ENCODE measurements at regions not wholly inside any gene's neighbourhood (a gene's known extent, or its start where the extent isn't known, plus 50 kb on each side); places are given as distances from the start of the nearest gene placed in this dataset.
A peak's percentile ranks its signal among the peaks of the same experiment; 100 is the strongest.

DNA sequence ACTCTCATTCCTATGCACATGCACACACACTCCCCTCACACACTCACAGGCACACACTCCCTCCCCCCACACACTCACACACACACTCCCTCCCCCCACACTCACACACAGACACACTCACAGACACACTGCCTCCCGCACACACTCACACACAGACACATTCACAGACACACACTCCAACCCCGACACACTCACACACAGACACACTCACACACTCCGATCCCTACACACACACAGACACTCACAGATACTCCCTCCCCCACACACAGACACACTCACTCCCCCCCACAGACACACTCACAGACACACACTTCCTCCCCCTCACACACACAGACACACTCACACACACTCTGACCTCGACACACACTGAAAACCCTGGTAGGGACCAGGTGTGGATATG lies 176.2 kb downstream of the TFAP2C start:
- no peak for DNase-seq

DNA sequence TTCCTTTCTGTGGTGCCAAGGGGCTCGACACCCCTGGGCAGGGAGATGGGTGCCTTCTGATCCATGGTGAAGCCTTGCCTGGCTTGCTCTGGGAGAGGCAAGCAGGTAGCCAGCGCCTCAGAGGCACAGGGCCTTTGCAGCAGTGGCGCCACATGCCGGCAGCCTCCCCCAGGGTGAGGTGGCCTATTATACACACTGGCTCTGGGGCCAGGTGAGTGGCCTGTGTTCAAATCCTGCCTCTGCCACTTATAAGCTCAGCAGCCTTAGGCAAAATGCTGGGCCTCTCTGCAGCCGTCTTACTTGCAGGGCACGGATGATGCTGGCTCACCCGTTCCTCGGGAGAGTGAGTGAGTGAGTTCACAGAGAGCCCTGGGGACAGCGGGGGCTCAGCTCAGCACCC lies 176.9 kb downstream of the TFAP2C start:
- no peak for DNase-seq

DNA sequence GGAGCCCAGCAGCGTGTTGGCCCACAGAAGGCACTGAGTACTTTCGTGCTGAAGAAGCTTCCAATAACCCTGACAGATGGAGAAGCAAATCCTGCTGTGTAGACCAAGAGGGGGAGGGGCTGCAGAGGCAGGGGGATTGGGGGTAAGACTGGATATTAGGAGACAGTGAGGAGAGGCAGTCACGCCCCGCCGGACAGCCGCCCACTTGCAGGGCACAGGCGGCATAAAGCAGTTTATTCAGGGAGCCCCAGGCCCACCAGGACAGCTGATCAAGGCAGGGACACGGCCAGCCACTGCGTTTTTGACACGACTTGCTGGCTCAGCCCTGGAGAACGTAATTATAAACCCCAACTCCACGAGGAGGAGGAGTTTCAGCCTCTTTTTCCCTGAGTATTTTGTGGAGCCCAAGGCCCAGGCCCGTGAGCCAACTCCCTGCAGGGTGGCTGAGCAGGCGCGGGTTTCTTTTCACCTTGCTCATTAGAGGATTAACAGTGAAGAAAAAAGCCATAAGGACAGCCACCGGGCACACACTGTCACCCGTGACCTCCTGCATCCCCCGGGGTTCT lies 177.9 kb downstream of the TFAP2C start:
- no peak for DNase-seq

DNA sequence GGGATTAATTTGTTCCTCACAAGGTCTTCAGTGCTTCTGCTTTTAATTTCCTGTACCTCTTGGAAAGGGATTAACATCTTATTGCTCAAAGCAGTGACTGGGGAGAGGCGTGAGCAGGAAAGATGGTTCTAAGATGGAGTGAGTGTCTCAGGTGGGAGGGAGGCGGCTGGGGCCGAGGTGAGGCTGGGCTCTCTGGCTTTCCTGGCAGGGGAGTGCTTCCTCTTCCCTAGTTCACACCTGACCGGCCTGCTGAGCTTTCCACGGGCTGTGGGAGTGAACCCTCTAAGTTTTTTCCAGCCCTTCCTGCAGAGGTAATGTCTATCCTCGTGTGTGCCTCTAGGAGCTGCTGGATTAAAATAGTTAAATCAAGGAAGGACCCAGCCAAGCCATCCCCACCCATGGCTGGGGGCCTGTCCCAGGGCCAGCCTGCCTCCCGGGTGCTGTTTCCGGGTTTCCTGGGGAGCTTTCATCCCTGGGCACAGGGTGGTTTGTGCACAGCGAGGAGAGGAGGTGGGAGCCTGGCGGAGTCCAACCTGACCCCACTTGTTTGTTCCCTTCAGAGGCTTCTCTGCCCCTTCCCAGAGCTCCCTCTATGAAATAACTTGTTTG lies 179.1 kb downstream of the TFAP2C start:
- no peak for DNase-seq

DNA sequence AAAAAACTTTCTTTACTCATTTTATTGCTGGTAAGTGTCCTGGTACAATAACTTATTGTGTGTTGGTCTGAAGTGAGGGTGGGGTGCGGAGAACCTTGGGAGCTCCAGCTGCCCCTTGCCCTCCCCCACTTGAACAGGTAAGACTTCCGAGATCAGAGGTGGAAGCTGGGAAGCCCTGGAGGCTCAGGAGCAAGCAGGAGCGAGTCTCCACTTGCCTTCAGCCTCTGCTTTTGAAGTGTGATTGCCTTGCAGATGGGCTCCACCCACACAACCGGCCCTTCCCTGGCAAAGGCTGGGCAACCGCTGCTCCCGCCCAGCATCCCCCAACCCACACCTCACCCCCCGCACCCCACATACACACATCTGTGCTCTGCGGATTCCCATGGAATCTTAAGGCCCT lies 179.6 kb downstream of the TFAP2C start:
- DNase-seq, result no peak

DNA sequence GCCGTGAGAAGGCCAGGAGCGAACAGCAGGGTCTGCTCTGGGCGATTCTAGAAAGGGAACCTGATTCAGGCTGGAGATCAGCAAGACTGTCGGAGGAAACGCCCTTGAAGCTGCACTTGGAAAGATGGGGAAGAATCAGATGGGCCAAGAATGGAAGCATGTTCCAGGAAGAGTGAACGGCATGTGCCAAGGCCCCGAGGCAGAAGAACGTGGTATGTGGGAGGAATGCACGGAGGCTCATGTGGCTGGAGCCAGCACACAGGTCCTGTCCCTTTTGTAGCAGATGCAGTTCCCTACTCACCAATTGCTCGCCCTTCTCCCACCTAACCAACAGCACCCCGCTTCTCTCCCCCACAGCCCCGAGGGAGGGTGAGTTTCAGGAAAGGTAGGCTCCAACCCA lies 180.6 kb downstream of the TFAP2C start:
- DNase-seq, result no peak

DNA sequence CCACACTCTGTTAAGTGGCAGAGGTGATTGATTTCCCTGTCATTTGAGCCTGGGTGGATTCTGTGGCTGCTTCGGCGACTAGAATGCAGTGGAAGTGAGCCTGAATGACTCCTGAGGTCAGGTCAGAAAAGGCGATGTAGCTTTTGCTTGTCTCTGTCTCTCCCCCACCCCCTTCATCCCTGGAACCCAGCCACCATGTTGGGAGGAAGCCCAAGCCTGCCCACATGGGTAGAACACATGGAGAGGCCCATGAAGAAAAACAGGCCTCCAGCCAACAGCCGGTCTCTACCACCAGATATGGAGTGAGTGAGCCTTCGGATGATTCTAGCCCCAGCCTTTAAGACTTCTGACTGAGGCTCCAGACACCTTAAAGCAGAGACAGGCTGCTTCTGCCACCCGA lies 181.0 kb downstream of the TFAP2C start:
- no peak for DNase-seq

DNA sequence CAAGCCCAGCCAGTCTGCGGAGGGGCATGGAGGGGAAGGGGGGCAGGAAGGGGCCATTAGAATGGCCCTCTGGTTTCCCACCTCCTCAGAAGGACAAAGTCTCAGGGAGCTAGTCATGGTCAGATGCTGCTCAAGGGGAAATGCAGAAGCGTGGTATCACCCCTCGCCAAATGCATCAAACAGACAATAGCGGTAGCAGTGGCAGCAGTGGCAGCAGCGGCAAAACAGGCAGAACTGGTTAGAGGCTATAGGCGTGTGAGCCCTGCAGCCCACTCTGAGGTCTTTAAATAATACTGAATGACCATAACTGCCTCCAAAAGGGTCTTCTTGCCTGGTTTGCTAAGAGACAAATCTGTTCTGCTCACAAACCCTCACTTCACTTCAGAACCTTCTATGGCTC lies 186.7 kb downstream of the TFAP2C start:
- no peak for DNase-seq

DNA sequence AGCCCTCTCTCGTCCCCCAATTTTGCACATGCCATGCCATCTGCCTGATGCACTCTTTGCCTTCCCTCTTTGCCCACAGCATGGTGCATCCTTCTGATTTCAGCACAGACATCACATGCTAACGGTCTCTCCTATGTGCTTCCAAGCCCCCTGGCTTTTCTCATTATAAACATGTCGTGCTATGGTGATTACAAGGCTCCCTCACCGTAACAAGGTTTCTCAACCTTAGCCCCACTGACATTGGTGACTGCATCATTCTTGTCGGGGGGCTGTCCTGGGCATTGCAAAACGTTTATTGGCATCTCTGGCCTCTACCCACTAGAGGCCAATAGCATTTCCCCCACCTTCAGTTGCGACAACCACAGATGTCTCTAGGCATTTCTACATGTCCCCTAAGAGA lies 187.2 kb downstream of the TFAP2C start:
- DNase-seq, result no peak

DNA sequence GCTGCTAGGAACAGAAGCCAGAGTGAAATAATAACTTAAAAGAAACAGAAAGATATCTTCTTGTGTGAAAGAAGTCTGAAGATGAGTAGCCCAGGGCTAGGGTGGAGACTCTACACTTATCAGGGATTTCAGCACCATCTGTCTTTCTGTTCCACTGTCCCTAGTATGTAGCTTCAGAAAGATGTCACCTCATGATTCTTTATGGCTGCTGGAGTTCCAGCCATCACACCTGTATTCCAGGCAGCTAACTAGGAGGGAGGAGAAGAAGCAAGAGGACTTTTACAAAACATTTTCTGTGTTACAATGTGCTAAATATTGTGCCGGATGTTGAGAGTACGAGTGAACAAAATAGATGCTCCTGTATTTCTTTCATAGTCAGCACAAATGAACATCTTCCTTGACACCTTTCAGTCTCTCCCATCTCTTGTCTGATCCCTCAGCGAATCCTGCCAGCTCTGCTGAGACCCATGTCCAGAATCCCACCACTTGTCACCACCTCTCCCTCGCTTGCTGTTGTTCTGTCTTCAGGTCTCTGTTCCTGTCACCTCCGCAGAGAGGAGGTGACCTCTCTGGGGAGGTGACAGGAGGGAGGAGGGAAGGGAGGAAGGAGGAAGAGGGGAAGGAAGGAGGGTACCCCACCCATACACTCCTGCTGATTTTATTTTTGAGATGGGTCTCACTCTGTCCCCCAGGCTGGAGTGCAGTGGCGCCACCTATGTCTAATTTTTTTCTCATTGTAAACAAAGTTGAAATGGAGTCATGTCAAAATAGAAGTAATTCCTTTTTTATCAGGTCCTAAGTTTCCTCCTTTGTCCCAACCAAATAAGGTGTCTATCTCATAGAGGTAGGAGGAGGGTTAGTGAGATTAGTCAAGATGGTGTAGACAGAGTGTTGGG lies 188.9 kb downstream of the TFAP2C start:
- no peak for DNase-seq

DNA sequence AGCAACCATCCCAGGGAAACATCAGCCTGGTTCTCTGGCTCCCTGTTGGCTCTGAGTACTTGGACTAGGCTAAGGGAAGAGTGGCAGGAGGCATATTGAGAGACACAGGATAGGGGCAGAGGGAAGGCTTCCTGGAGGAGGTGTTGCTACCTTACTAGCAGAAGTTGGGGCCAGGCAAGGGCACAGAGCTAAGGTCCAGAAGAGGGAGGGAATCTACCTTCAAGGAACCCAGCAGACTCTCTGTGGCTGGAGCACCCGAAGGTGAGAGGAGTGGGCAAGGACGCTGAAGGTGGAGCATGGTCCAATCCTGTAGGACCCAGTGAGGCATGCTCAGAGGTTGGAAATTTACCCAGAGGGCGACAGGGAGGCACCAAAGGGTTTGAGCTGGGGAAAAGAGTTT lies 191.9 kb downstream of the TFAP2C start:
- no peak for DNase-seq

DNA sequence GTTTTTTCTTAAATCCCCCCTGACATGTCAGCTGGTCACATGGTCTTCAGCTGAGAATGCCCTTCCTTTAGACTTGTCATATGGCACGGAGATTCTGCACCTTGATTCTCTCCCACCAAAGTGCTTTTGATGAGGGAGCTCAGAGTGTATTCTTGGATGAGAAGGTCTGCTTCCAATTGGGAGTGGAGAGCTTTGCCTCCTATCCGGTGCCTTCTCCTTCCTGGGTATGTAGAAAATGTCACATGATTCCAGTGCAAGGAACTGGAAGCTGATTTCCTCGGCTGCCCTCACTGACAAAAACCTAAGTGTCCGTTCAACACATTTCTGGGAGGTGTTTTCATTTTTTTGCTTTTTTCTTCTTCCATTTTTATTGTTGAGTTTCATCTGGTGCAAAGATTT lies 197.2 kb downstream of the TFAP2C start:
- DNase-seq, result no peak

DNA sequence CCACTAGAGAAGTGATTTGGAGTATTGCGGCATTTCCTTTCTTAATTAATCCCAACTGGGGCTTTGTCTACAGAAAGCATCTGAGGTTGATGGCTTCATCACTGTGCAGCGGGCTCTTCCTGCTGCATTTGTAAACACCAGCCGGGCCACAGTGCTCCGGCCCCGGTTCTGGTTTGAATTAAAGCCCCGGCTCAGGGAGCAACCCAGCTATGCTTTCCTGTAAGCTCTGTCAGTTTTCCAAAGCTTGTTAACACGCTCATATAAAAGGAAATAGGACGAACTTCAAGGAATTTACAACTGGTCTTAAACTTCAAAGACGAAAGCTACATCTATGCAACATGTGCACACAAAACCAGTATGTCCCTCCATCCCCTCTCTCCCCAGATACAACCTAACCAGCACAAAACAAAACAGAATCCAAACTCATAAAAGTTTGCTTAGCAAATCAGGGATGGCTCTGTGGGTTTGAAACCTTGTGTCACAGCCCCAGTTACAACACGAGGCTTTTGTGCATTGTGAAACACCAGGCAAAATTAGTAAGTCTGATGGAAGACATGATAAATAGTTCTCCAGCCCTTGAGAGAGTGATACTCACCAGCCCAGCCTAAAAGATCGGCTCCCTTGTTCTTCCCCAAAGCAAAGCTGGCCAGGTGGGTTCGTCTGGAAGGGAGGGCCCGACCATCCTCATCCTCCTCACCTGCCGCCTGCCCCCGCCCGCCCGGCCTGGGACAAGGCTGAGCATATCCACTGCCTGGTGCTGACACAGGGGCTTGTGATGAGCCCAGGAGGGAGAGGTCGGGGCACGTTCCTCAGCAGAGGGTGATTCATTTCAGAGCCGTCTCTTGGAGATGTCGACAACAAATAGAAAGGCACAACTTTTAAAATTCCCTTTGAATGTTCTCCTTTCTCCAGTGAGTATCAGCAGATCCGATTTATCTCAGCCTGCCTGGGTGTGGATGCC lies 197.9 kb downstream of the TFAP2C start:
- no peak for DNase-seq

DNA sequence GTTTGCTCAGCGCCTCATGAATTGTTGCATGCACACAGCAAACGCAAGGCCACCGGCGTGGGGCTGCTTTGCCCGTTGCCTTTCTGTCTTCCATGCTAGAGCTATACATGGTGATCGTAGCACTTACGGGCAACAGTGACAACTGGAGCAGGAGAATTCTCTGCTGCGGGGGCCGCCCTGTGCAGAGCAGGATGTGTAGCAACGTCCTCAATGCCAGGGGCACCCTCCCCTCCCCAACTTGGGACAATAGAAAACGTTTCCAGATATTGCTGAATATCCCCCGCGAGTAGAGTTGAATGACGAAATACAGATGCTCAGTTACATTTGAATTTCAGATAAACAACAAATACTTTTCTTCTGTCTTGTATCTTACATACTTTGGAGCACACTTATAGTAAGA lies 198.7 kb downstream of the TFAP2C start:
- DNase-seq, result no peak

DNA sequence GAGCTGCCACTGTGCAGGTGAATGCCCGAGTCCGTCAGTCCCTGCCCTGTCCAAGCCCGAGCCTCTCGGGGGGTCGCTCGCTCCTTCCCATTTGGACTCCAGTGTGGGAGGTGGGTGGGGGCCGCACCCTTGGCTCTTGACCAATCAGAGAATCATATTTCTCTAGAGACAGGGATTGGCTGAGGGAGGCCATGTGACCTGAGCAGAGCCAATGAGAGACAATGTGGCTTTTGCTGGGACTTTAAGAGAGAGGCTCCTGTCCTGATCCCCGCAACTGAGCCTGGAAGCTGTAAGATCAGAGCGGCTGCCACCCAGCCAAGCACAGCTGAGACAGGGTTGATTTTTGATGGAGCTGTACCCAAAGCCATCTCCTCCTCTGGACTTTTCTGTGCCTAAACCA lies 199.3 kb downstream of the TFAP2C start:
- no peak for DNase-seq

DNA sequence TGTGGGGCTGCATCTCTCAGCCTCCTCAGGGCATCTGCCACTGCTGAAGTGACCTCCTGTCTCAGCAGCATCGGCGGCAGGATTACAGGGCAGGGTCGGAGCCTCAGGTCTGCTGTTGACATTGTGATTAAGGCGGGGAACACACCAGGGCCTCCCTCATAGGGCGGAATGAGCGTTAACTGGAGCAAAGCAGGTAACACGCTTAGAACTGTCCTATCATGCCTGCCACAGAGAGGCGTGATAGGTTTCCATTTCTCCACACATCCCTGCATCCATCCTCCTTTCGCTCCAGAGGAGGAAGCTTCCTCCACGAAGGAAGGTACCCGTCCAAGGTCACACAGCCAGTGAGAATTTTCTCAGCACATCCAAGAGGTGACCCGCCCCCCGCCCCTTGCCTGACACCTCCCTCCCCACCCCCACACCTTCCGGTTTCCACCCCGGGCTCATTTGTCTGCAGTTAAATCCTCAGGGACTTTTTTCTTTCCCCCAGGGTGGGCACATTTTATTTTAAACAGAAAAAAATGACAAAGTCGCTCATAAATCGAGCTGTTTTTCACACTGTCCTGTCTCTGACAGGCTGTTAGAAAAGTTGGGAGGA lies 200.8 kb downstream of the TFAP2C start:
- DNase-seq, result no peak

DNA sequence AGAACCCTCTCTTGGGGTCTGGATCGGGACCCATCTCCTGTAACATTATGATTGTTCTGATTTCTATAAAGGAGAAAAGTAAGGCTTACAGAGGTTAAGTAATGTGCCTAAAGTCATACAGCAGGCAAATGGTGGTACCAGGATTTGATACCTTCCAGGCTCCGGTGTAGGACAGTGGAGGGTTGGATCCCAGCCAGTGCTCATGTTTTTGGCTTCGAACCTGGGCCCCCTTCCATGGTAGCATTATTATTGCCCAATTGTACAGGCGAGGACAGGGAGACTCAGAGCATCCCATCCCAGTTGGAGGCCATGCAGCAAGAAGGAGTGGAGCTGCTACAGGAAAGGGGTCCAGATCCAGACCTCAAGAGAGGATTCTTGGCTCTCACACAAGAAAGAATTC lies 202.7 kb downstream of the TFAP2C start:
- DNase-seq, result no peak

DNA sequence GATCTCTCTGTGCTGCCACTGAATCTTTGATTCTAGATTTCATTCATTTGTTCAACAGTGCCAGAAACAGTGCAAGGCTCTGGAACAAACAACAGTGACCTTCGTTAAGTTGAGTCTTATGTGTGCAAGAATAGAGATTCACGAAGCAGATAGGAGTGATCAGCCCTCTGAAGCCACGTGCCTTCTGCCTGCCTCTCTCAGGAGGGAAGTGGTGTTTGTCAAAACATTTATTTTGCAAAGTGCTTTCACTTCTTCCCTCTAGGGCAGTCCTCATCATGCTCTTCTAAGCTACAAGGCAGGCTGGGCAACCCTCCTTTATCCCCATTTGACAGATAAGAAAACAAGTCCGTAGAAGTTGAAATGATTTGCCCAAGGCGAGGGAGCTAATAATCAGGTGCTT lies 204.3 kb downstream of the TFAP2C start:
- DNase-seq, result peak; percentile 9

DNA sequence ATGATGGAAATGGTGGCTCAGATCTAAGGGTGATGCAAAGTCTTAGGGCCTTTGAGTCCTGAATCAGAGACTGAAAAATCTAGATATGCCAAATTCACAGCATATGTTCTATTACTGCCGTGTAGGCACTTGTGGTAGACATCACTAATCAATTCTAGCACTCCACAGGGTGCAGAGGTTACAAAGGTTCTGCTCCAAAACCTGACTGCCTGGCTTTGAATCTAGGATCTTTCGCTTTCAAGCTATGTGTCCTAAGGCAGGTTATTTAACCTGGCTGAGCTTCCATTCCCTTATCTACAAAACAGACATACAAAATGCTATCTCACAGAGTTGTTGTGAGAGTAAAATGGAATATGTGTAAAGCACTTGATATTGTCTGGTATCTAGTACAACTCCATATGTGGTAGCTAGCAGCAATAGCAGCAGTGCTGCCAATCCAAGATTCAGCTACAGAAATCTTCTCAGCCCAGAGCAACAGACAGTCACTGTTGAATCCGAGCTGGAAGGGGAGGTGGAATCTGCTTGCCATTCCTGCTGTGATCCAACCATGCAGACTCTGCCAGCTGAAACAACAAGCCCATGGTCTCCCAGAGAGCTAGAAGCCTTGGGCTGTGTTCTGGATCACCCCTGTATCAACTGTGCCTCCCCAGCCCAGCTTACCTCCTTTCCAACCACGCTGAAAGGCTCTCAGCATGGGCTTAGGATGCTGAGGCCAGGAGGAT lies 206.9 kb downstream of the TFAP2C start:
- DNase-seq, result no peak

DNA sequence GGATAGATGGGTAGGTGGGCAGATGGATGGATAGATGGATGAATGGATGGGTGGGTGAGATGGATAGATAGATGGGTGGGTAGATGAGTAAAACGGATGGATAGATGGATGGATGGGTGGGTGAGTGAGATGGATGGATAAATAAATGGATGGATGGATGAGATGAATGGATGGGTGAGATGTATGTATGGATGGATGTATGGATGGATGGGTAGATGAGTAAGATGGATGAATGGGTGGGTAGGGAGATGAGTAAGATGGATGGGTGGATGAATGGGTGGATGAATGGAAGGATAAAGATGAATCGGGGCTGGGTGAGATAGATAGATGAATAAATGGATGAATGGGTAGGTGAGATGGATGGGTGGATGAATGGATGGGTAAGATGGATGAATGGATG lies 210.1 kb downstream of the TFAP2C start:
- DNase-seq, result no peak

DNA sequence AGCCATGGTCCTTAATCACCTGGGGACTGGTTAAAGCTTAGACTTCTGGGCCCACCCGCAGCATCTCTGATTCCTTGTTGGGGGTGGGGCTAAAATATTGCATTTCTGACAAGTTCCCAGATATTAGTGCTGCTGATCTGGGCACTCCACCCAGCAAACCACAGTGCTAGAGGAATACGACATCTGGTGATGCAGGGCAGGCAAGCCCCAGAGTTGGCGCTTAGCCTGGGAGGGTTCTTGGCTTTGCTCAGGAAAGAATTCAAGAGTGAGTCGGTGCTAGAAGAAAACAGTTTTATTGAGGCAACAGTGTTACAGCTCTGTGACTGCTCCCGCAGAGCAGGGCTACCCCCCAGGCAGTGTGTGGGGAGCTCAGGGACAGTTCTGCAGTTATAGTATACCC lies 210.7 kb downstream of the TFAP2C start:
- DNase-seq, result no peak

DNA sequence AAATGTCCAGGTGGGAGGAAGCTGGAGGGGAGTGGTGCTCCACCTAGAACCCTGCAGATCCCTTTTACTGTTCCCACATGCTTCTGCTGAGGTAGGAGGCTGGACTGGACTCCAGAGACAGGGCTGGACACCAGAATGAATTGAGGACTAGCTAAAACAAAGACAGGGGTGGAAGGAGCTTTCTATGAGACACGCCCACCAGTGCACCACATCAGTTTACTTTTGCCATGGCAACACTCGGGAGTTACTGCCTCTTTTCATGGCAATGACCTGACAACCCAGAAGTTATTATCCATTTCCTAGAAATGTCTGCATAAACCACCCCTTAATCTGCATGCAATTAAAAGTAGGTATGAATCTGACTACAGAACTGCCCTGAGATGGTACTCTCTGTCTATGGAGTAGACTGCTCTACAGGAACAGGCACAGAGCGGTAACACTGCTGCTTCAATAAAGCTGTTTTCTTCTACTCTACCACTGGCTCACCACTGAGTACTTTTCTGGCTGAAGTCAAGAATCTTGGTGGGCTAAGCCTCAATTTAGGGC lies 211.7 kb downstream of the TFAP2C start:
- DNase-seq, result no peak
